HG03432 (cell line): ENCODE measurements at regions not wholly inside any gene's neighbourhood (a gene's known extent, or its start where the extent isn't known, plus 50 kb on each side); places are given as distances from the start of the nearest gene placed in this dataset.
"Not testable (repeated sequence)": the region's sequence is repeated elsewhere in the genome, so short reads cannot be mapped to it uniquely, and the experiment has no call there.

ENCODE experiments used
- ATAC-seq: cut with Tn5 transposase; IDR thresholded peaks from one replicate; pipeline ENCODE4 v1.9.1; 2021; ENCODE audit warnings: mild to moderate bottlenecking, moderate library complexity; ENCODE audit not compliant: unreplicated experiment

GRCh38 chr3:104043001-104043543 is 1323.6 kb upstream of the ALCAM start:
- ATAC-seq, result not testable (repeated sequence)

- ATAC-seq, result no peak
Measured at GRCh38 chr3:104044002-104044401, 1322.7 kb upstream of the ALCAM start.

- ATAC-seq, result no peak
Measured at GRCh38 chr3:104066658-104067057, 1300.1 kb upstream of the ALCAM start.

DNA sequence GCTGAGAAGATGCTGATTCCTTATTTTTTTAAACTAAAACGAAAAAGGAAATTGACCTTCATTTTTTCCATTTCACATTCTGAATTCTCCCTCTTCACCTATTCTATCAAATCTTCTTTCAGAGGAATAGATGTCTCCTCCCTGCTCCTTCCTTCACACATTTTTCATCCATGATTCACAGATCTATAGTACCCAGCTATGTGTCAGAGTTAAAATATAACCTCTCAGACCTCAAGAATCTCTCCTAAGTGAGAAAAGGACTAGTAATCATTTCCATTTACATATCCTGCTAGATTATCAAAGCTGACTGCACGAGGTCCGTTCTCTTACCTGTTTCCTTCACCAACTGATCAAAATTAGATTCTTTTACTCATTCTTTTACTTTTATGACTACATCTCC is 1297.6 kb upstream of the ALCAM start:
- ATAC-seq, result no peak

DNA sequence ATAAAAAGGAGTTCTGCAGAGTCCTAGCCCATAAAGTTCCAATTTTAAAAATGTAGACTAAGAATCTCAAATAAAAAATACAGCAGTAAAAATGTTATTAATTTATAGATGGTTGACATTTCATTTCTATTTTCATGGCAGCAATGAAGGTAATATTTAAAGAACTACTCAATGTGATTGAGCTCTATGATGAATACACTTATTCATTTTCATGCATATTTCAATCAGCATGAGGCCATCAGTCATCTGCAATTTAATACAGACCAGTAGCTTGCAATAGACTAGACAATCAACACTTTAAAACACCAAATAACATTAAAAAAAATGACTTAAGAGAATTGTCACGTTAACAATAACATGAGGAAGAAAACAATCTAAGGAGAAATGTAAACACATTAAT is 1295.8 kb upstream of the ALCAM start:
- ATAC-seq, result no peak

DNA sequence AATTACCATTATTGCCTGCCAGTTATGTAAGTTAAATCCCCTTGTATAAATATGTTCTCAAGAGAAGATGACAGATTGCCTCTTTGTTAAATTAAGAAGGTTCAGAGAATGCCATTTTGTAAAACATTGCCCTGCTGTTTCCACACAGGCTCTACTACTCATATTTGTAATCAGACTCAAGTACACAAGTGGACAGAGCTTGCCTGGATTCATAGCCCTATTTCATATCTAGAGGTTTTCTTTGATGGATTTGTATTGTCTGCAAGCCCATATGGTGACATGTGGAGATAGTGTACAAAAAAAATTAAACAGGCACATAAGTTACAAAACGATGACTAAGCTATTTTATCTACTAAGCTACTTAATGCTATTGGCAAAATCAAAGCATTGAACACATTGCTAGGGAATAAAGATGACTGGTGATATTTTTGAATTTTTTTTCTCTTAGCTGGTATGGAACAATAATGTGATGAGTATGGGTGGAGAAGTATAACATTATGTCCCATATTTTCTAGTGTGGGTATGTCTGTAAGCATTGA is 1286.6 kb upstream of the ALCAM start:
- ATAC-seq, result no peak

- ATAC-seq, result no peak
Measured at GRCh38 chr3:104088738-104089137, 1278.0 kb upstream of the ALCAM start.

GRCh38 chr3:104089987-104090386 is 1276.7 kb upstream of the ALCAM start:
- ATAC-seq, result not testable (repeated sequence)

GRCh38 chr3:104101736-104102135 is 1265.0 kb upstream of the ALCAM start:
- no peak for ATAC-seq

- peak; percentile 95 for ATAC-seq
Measured at GRCh38 chr3:104102386-104102785, 1264.3 kb upstream of the ALCAM start.

- no peak for ATAC-seq
Measured at GRCh38 chr3:104106276-104106675, 1260.4 kb upstream of the ALCAM start.

- ATAC-seq, result no peak
Measured at GRCh38 chr3:104108522-104108921, 1258.2 kb upstream of the ALCAM start.

- ATAC-seq, result no peak
Measured at GRCh38 chr3:104126463-104126862, 1240.2 kb upstream of the ALCAM start.

GRCh38 chr3:104126864-104127553 is 1239.7 kb upstream of the ALCAM start:
- no peak for ATAC-seq

GRCh38 chr3:104127830-104128229 is 1238.9 kb upstream of the ALCAM start:
- ATAC-seq, result no peak

GRCh38 chr3:104132566-104133403 is 1233.9 kb upstream of the ALCAM start:
- ATAC-seq, result no peak

DNA sequence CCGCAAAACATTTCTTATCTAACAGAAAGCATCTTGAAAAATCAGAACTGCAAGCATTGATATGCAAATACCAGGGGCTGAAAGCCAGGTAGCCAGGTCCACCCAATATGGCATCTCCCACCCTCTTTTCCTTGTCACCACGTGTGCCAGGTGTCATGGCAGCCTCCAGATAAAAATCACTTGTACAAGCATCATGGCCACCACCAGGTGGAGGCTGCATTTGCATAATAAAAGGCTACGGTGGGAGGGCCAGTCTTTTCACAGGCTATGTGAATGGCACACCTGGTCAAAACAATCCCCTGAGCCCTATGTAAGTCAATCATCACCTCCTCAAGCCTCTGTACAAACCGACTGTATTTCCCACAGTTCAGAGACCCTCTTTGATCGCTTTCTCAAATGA is 1233.1 kb upstream of the ALCAM start:
- ATAC-seq, result no peak

GRCh38 chr3:104137116-104137515 is 1229.6 kb upstream of the ALCAM start:
- no peak for ATAC-seq

- ATAC-seq, result no peak
Measured at GRCh38 chr3:104145164-104145563, 1221.5 kb upstream of the ALCAM start.

- ATAC-seq, result no peak
Measured at GRCh38 chr3:104149154-104149553, 1217.6 kb upstream of the ALCAM start.

DNA sequence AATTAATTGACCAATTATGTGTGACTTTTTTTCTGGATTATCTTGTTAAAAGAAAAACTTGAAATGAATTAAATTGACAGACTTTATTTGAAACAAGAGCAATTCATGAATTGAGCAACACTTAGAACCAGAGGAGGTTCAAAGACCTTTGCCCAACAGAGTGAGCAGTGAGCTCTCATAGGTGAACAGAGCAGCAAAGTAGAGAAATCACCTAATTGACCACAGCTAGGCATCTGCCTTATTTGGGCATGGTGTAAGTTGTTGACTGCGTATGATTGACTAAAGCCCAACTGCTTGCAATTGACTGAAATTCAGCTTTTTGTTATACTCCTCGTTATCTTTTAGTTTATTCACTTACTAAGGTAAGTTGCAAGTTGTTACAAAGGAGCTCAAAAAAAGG is 1216.0 kb upstream of the ALCAM start:
- no peak for ATAC-seq

DNA sequence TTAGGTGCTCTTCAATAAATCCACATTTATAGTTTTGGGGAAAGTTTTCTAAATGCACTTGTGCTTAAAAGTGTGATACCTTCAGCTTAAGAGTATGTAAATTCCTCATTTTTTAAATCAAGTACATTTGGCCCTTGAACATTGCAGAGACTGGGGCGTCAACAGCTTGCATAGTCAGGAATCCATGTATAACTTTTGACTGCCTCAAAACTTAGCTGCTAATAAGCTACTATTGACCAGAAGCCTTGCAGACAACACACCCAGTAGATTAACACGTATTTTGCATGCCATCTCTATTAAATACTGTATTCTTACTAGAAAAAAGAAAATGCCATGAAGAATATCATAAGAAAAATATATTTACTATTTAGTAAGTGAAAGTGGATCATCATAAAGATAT is 1211.8 kb upstream of the ALCAM start:
- no peak for ATAC-seq
